GM10248 (cell line): ENCODE measurements at regions not wholly inside any gene's neighbourhood (a gene's known extent, or its start where the extent isn't known, plus 50 kb on each side); places are given as distances from the start of the nearest gene placed in this dataset.

ENCODE experiments used
- CTCF ChIA-PET: fragments of 300-600 bp; sonication (Branson Sonifier 250); formaldehyde crosslinking; extraction: SDS; loops from one replicate; lab custom pipeline; 2021; ENCODE audit warnings: antibody characterized with exemption; lab: Yijun Ruan, JAX
- POLR2A ChIA-PET: fragments of 350-650 bp; sonication (Branson Sonifier 250); formaldehyde crosslinking; extraction: SDS; loops from one replicate; lab custom pipeline; 2020; ENCODE audit warnings: antibody characterized with exemption; lab: Yijun Ruan, JAX
- DNase-seq: peaks from one replicate; pipeline ENCODE4 v3.0.0; 2012; ENCODE audit errors: extremely low spot score
- TF ChIP-seq, protein P1 (sequence below): IDR thresholded peaks from 2 replicates; pipeline ENCODE4 v1.5.1; 2012; ENCODE audit warnings: mild to moderate bottlenecking, low read depth; ENCODE audit errors: extremely low read depth, missing control alignments, control extremely low read depth

GRCh38 chrX:150036181-150036580 lies 97.9 kb upstream of the EOLA2 start:
- POLR2A ChIA-PET: no interaction called here
- no peak for DNase-seq
- CTCF ChIA-PET: no interaction called here
- TF ChIP-seq, protein P1, sequence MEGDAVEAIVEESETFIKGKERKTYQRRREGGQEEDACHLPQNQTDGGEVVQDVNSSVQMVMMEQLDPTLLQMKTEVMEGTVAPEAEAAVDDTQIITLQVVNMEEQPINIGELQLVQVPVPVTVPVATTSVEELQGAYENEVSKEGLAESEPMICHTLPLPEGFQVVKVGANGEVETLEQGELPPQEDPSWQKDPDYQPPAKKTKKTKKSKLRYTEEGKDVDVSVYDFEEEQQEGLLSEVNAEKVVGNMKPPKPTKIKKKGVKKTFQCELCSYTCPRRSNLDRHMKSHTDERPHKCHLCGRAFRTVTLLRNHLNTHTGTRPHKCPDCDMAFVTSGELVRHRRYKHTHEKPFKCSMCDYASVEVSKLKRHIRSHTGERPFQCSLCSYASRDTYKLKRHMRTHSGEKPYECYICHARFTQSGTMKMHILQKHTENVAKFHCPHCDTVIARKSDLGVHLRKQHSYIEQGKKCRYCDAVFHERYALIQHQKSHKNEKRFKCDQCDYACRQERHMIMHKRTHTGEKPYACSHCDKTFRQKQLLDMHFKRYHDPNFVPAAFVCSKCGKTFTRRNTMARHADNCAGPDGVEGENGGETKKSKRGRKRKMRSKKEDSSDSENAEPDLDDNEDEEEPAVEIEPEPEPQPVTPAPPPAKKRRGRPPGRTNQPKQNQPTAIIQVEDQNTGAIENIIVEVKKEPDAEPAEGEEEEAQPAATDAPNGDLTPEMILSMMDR: no peak

DNA sequence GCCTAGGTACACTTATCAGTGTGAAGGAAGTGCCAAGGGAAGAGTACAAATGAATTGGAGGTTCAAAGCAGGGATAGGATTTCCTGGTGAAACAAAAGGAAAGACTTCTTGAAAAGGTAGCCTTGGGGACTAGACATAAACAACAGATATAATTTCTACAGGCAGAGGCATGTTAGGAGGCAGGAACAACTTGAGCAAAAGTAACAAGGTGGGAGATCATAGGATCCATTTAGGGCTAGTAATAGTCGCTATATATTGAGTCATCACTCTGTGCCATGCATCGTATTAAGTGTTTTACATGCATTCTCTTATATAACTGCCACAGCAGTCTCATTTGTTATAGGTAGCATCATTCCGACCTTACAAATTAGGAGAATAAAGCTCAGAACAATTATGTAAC lies 98.3 kb upstream of the EOLA2 start:
- TF ChIP-seq, protein P1: no peak
- DNase-seq: no peak
- ChIA-PET POLR2A (no interaction called here), CTCF (interaction anchor here (1.3 kb wide), 1 partner anchor 24 kb away, joined by 3 read pairs; no protein-coding TSS in a partner anchor)

GRCh38 chrX:150037041-150037440 lies 98.8 kb upstream of the EOLA2 start:
- DNase-seq: no peak
- ChIA-PET POLR2A (no interaction called here), CTCF (interaction anchor here (1.3 kb wide), 1 partner anchor 24 kb away, joined by 3 read pairs; no protein-coding TSS in a partner anchor)
- TF ChIP-seq, protein P1: no peak

DNA sequence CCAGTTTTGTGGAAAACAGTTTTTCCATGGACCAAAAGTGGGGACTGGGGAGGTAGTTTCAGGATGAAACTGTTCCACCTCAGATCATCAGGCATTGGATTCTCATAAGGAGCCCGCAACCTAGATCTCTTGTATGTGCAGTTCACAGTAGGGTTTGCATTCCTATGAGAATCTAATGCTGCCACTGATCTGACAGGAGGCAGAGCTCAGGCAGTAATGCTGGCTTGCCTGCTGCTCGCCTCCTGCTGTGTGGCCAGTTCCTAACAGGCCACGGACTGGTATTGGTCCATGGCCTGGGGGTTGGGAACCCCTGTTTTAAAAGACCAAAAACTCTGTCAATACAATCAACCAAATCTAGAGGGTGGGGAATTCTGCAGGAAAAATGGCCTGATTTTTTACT lies 100.0 kb upstream of the EOLA2 start:
- TF ChIP-seq, protein P1: no peak
- POLR2A ChIA-PET: no interaction called here
- CTCF ChIA-PET: no interaction called here
- no peak for DNase-seq

- DNase-seq: no peak
- POLR2A ChIA-PET: no interaction called here
- TF ChIP-seq, protein P1: no peak
- CTCF ChIA-PET: no interaction called here
Observed at GRCh38 chrX:150038986-150039599, 100.8 kb upstream of the EOLA2 start.

DNA sequence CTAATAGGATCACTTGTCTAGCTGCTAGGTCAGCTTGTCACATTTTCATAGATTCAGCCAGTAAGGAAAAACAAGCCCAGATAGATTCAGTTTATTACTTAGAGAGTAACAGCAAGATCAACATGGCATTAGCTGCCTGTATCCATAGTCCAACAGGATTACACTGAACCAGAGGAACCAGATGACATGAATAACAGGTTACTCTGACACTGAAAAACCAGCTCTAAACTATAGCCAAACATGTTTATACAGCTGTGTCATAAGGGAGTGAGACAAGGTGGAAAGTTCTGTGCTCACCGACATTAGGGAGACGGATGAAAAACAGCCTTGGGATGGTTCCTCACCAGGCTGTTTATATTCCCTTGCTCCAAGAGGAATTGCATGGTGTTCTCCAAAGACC lies 102.9 kb upstream of the EOLA2 start:
- TF ChIP-seq, protein P1: no peak
- ChIA-PET CTCF (no interaction called here), POLR2A (no interaction called here)
- DNase-seq: no peak

DNA sequence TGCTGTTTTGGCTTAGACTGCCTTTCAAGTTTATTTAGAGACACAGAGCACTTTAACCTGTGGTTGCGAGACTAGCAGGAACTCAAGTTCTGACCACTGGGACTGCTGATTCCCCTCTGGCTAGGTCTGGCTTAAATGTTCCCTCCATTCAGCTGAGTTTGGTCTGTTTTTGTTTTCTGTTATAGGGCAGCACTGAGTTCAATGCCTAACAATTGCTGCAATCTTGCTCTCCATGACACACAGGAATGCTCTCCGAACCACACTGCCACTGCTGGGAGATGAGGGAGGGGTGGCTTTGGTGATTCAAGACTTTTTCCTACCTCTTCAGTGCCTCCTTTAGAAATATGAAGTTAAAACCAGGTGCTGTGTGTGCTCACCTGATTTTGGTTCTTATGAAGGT lies 106.3 kb upstream of the EOLA2 start:
- ChIA-PET POLR2A (no interaction called here), CTCF (interaction anchor here (0.8 kb wide), 1 partner anchor 9 kb away, joined by 3 read pairs; no protein-coding TSS in a partner anchor)
- TF ChIP-seq, protein P1: no peak
- DNase-seq: no peak
